PFSK-1 (cell line): ENCODE measurements at regions not wholly inside any gene's neighbourhood (a gene's known extent, or its start where the extent isn't known, plus 50 kb on each side); places are given as distances from the start of the nearest gene placed in this dataset.

Experiments used
- POLR2AphosphoS5 ChIP-seq: IDR thresholded peaks from 2 replicates; pipeline ENCODE4 v1.6.1; 2012; ENCODE audit warnings: low read depth, mild to moderate bottlenecking, control low read depth, low read length, moderate library complexity
- SIN3A ChIP-seq: IDR thresholded peaks from 2 replicates; pipeline ENCODE4 v1.6.1; 2012; ENCODE audit warnings: mild to moderate bottlenecking, low read length, moderate library complexity, borderline replicate concordance; ENCODE audit not compliant: insufficient read depth
- TAF1 ChIP-seq: IDR thresholded peaks from 2 replicates; pipeline ENCODE4 v1.6.1; 2012; ENCODE audit warnings: low read length, control low read depth, borderline replicate concordance; ENCODE audit not compliant: insufficient read depth

DNA sequence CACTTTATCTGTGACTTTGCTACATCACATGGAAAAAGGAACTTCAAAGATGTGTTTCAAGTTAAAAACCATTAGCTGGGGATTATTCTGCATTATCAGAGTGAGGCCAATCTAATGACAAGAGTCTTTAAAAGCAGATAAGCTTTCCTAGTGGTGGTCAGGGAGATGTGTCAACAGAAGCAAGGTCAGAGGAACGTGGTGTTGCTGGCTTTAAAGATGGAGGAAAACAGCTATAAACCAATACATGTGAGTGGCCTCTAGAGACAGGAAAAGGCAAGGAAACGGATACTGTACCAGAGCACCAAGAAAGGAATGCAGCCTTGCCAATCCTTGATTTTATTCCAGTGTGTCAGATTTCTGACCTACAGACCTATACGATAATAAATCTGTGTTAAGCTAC is 204.2 kb downstream of the TAF11L14 start:
- TF ChIP-seq SIN3A (no peak), TAF1 (no peak), POLR2AphosphoS5 (no peak)
